Astrocyte of the cerebellum (primary cell): ENCODE measurements at regions not wholly inside any gene's neighbourhood (a gene's known extent, or its start where the extent isn't known, plus 50 kb on each side); places are given as distances from the start of the nearest gene placed in this dataset.

Experiments
- DNase-seq: peaks from one replicate; pipeline ENCODE4 v3.0.0-alpha.2; 2011; ENCODE audit warnings: low read depth
- H3K4me3 ChIP-seq: 2 replicates; pipeline ENCODE4 v1.5.1; 2011; ENCODE audit warnings: mild to moderate bottlenecking, low read depth, low read length, moderate library complexity
- in situ Hi-C: cut with HindIII; loops from 2 replicates; pipeline ENCODE4 v1.10.0; 2017; ENCODE audit warnings: low sequenced_read_pairs
- TF ChIP-seq, protein P1 (sequence below): IDR thresholded peaks from 2 replicates; pipeline ENCODE4 v1.5.1; 2012; ENCODE audit warnings: low read length, low read depth, moderate library complexity, mild to moderate bottlenecking; ENCODE audit errors: missing control alignments

GRCh38 chr16:35142809-35143192 lies 1683.4 kb downstream of the TP53TG3F start:
- TF ChIP-seq, protein P1, sequence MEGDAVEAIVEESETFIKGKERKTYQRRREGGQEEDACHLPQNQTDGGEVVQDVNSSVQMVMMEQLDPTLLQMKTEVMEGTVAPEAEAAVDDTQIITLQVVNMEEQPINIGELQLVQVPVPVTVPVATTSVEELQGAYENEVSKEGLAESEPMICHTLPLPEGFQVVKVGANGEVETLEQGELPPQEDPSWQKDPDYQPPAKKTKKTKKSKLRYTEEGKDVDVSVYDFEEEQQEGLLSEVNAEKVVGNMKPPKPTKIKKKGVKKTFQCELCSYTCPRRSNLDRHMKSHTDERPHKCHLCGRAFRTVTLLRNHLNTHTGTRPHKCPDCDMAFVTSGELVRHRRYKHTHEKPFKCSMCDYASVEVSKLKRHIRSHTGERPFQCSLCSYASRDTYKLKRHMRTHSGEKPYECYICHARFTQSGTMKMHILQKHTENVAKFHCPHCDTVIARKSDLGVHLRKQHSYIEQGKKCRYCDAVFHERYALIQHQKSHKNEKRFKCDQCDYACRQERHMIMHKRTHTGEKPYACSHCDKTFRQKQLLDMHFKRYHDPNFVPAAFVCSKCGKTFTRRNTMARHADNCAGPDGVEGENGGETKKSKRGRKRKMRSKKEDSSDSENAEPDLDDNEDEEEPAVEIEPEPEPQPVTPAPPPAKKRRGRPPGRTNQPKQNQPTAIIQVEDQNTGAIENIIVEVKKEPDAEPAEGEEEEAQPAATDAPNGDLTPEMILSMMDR, result no peak
- in situ Hi-C loops, result no loop called here

GRCh38 chr16:35144212-35144932 lies 1685.0 kb downstream of the TP53TG3F start:
- in situ Hi-C loops, result no loop called here
- H3K4me3 ChIP-seq, result no peak overlapping the region

More at GRCh38 chr16:35142809-35143192, 1683.4 kb downstream of the TP53TG3F start:
- H3K4me3 ChIP-seq, result no peak overlapping the region
- no peak for DNase-seq

GRCh38 chr16:35146031-35146710 lies 1686.8 kb downstream of the TP53TG3F start:
- H3K4me3 ChIP-seq, result no peak overlapping the region
- no peak for DNase-seq
- in situ Hi-C loops, result no loop called here
- TF ChIP-seq, protein P1, result no peak

More at GRCh38 chr16:35144212-35144932, 1685.0 kb downstream of the TP53TG3F start:
- TF ChIP-seq, protein P1, result no peak
- DNase-seq, result no peak

DNA sequence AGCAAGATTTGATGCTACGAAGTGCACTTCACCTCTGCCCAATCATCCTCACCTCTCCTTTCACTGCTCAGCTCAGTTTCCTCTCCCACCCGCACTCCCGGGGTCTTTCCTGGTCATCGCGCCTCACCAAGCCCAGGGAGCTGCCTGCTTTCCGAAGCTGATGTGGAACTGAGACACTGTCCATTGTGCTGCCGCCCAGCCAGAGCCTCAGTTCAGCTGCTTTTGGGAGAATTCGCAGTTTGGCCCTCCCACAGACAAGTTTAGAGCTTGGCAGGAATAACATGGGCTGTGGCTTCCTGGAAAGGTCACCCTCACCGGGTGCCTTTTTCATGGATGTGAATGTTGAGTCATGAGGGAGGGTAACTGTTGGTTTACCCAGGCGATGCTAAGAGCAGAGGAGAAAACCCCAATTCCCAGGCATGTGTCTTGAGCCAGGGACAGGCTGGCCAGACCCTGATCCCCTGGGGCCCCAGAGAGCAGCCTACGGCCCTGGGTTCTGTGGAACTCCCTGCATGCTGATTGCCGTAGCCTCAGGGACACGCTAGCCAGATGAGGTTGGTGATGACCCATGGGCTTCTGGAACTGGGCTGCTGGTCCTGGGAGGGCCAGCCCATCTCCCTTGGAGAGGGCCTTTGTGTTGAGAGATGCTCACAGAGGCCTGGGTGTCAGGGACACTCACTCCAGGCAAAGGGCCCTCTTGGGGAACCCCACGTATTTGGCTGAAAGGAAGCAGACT lies 1687.5 kb downstream of the TP53TG3F start:
- TF ChIP-seq, protein P1, result no peak
- in situ Hi-C loops, result no loop called here
- DNase-seq, result no peak
- no peak overlapping the region for H3K4me3 ChIP-seq

DNA sequence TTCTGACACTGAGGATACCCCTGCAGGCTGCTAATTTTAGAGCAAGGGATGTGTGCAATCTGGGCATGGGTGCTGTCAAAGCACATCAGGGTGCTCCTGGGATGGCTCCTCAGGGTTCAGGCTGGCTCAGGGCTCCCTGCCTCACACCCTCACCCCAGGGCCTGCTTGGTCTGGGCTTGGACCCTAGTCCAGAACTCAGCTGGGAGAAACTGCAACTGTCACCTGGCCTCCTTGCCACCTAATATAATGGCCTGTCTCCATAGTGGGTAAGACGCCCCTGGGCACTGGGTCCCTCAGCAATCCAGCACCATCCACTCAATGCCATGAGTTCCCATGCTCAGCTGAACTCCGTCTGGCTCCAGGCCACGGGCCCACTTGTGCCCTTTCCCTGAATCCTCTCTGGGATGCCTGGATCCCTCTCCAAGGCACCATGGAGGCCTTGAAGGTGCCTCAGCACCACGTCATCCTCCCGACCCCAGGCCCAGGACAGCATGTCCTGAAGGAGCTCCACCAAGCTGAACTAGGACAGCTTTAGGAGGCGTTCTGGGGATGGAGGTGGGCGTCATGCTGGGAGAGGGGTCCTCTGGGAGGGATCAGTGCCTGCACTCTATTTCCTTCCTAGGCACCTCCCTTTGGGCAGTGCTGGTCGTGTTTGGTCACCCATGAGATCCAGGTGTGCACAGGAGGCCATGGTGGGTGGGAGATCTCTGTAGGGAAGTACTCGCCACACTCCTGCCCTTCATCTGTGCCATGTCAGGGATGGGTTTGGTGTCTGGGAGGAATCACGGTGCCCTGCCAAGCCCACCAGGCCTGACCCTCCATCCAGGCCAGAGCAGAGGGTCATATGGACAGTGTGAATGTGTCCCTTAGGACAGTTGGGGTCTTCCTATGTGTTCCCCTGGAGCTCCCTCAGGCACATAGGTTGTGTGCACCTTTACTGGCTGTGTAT lies 1688.4 kb downstream of the TP53TG3F start:
- no peak for DNase-seq
- in situ Hi-C loops, result no loop called here
- TF ChIP-seq, protein P1, result no peak
- no peak overlapping the region for H3K4me3 ChIP-seq

DNA sequence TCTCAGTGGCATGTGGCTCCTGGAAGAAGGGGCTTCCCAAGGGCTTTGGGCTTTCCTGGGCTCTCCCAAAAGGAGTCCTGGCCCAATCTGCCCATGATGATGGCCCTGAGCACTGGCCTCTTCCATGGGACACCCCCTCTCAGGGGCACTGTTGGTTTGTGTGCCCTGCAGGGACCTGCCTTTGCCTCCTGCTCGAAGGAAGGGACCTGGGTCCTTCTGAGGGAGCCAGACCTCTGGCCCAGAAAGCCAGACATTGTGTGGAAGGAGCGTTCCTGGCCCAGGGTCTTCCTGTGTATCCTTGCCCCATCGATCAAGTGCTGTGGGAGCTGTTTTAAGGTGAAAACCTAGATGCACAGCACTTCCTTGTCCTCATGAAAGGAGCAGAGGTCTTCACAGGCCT lies 1689.3 kb downstream of the TP53TG3F start:
- no peak overlapping the region for H3K4me3 ChIP-seq
- in situ Hi-C loops, result no loop called here
- TF ChIP-seq, protein P1, result no peak
- no peak for DNase-seq
